ENCODE measurements at regions not wholly inside any gene's neighbourhood (a gene's known extent, or its start where the extent isn't known, plus 50 kb on each side); places are given as distances from the start of the nearest gene placed in this dataset.

GRCh38 chr6:167569879-167570278, 245.0 kb downstream of the TTLL2 start:
- 92% methylated on average over 14 of the region's 14 CpGs for WGBS (ENCODE audit: missing lambda C conversion rate)
- Histone ChIP-seq H3K4me3 (no peak overlapping the region), H3K4me2 (no peak overlapping the region), H3K9me3 (no peaks in the 10 kb centered on the region), H3K27ac (no peak overlapping the region), H3K4me1 (peaks cover 3% of the 10 kb centered on the region; the same call in 1 of the 3 replicates)
- ATAC-seq, result no peak
- no peak for DNase-seq (ENCODE audit: low read depth in 1 of 2, low spot score in 1 of 2)
- ChIA-PET CTCF (no interaction called here), POLR2A (no interaction called here)
- TF ChIP-seq ATOH8 (CRISPR knock-in tag; IDR thresholded peaks at IDR 0.05; ENCODE audit: low read depth), result no peak
- no peak for TF ChIP-seq JUNB (IDR thresholded peaks at IDR 0.05)
- TF ChIP-seq HDAC2 (IDR thresholded peaks at IDR 0.05), result no peak
- TF ChIP-seq POLR2A (IDR thresholded peaks at IDR 0.05; ENCODE audit: low read length), result no peak
- no peak for FAIRE-seq

GRCh38 chr6:167570460-167571400, 245.8 kb downstream of the TTLL2 start:
- no peak for ATAC-seq
- Histone ChIP-seq H3K27ac (no peak overlapping the region), H3K4me1 (peaks cover 3% of the 10 kb centered on the region; the same call in 1 of the 3 replicates), H3K9me3 (no peaks in the 10 kb centered on the region), H3K4me2 (no peak overlapping the region), H3K4me3 (no peak overlapping the region)
- ChIA-PET POLR2A (no interaction called here), CTCF (no interaction called here)
- TF ChIP-seq HEYL (CRISPR knock-in tag; IDR thresholded peaks at IDR 0.05), result no peak
- no peak for TF ChIP-seq JUNB (IDR thresholded peaks at IDR 0.05)
- no peak for TF ChIP-seq ELK1 (IDR thresholded peaks at IDR 0.05; ENCODE audit: low read depth, low read length)
- TF ChIP-seq NR3C1 (IDR thresholded peaks at IDR 0.05), result no peak
- no peak for TF ChIP-seq CBX2 (IDR thresholded peaks at IDR 0.05; ENCODE audit: borderline replicate concordance, low read depth)
- no peak for TF ChIP-seq ZNF302 (CRISPR knock-in tag; IDR thresholded peaks at IDR 0.05)
- TF ChIP-seq, protein P1, sequence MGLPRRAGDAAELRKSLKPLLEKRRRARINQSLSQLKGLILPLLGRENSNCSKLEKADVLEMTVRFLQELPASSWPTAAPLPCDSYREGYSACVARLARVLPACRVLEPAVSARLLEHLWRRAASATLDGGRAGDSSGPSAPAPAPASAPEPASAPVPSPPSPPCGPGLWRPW (IDR thresholded peaks at IDR 0.05), result no peak
- no peak for TF ChIP-seq SREBF2 (IDR thresholded peaks at IDR 0.05)
- TF ChIP-seq ZFP36 (IDR thresholded peaks at IDR 0.05; ENCODE audit: borderline replicate concordance, partially characterized antibody), result no peak
- TF ChIP-seq, protein P2, sequence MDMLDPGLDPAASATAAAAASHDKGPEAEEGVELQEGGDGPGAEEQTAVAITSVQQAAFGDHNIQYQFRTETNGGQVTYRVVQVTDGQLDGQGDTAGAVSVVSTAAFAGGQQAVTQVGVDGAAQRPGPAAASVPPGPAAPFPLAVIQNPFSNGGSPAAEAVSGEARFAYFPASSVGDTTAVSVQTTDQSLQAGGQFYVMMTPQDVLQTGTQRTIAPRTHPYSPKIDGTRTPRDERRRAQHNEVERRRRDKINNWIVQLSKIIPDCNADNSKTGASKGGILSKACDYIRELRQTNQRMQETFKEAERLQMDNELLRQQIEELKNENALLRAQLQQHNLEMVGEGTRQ (IDR thresholded peaks at IDR 0.05), result no peak
- no peak for TF ChIP-seq HOXA7 (CRISPR knock-in tag; IDR thresholded peaks at IDR 0.05)
- TF ChIP-seq MAFK (IDR thresholded peaks at IDR 0.05; ENCODE audit: partially characterized antibody), result no peak
- TF ChIP-seq FOSB (CRISPR knock-in tag; IDR thresholded peaks at IDR 0.05), result no peak
- no peak for TF ChIP-seq KDM5A (IDR thresholded peaks at IDR 0.05)
- TF ChIP-seq, protein P3, sequence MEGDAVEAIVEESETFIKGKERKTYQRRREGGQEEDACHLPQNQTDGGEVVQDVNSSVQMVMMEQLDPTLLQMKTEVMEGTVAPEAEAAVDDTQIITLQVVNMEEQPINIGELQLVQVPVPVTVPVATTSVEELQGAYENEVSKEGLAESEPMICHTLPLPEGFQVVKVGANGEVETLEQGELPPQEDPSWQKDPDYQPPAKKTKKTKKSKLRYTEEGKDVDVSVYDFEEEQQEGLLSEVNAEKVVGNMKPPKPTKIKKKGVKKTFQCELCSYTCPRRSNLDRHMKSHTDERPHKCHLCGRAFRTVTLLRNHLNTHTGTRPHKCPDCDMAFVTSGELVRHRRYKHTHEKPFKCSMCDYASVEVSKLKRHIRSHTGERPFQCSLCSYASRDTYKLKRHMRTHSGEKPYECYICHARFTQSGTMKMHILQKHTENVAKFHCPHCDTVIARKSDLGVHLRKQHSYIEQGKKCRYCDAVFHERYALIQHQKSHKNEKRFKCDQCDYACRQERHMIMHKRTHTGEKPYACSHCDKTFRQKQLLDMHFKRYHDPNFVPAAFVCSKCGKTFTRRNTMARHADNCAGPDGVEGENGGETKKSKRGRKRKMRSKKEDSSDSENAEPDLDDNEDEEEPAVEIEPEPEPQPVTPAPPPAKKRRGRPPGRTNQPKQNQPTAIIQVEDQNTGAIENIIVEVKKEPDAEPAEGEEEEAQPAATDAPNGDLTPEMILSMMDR (IDR thresholded peaks at IDR 0.05), result no peak
- no peak for TF ChIP-seq TP53 (CRISPR knock-in tag; IDR thresholded peaks at IDR 0.05)
- FAIRE-seq, result no peak
- DNase-seq (ENCODE audit: low read depth in 1 of 2, low spot score in 1 of 2), result no peak
- 82% methylated on average over 22 of the region's 25 CpGs for WGBS (ENCODE audit: missing lambda C conversion rate)

GRCh38 chr6:167571550-167571949, 246.7 kb downstream of the TTLL2 start:
- CTCF ChIA-PET, result no interaction called here
- FAIRE-seq (no peak), DNase-seq (ENCODE audit: low read depth in 1 of 2, low spot score in 1 of 2) (no peak), ATAC-seq (no peak)
- Histone ChIP-seq H3K27ac (no peak overlapping the region), H3K4me1 (peaks cover 3% of the 10 kb centered on the region; the same call in 1 of the 3 replicates), H3K4me3 (no peak overlapping the region), H3K4me2 (no peak overlapping the region), H3K9me3 (no peaks in the 10 kb centered on the region)
- WGBS (ENCODE audit: missing lambda C conversion rate), result 60% methylated on average over 9 of the region's 9 CpGs
- POLR2A ChIA-PET, result no interaction called here
- TF ChIP-seq ATOH8 (CRISPR knock-in tag; IDR thresholded peaks at IDR 0.05; ENCODE audit: low read depth), result no peak
- TF ChIP-seq CEBPB (IDR thresholded peaks at IDR 0.05), result no peak
- no peak for TF ChIP-seq NFE2L2 (conservative IDR thresholded peaks at IDR 0.05; ENCODE audit: low read length)
- no peak for TF ChIP-seq KDM1A (IDR thresholded peaks at IDR 0.05; ENCODE audit: low read depth)
- TF ChIP-seq RAD21 (conservative IDR thresholded peaks at IDR 0.05 in 1 of 2, IDR thresholded peaks at IDR 0.05 in 1 of 2), result no peak
- no peak for TF ChIP-seq POLR2A (IDR thresholded peaks at IDR 0.05; ENCODE audit: low read length)
- no peak for TF ChIP-seq HOXB13 (CRISPR knock-in tag; IDR thresholded peaks at IDR 0.05; ENCODE audit: low read depth)
- TF ChIP-seq PBX3 (IDR thresholded peaks at IDR 0.05), result no peak

Data from A549 (cell line).